AG09319 (cell line): ENCODE measurements at regions not wholly inside any gene's neighbourhood (a gene's known extent, or its start where the extent isn't known, plus 50 kb on each side); places are given as distances from the start of the nearest gene placed in this dataset.
"Not testable (repeated sequence)": the region's sequence is repeated elsewhere in the genome, so short reads cannot be mapped to it uniquely, and the experiment has no call there.

ENCODE experiments used
- DNase-seq: peaks from one replicate; pipeline ENCODE4 v3.0.0-alpha.2; 2010; ENCODE audit warnings: low read depth; ENCODE audit errors: extremely low read depth
- CTCF ChIP-seq: IDR thresholded peaks from 2 replicates; pipeline ENCODE4 v1.5.1; 2011; ENCODE audit warnings: low read depth, mild to moderate bottlenecking, inconsistent platforms, low read length, moderate library complexity

GRCh38 chr14:84929086-84929485 is 600.9 kb upstream of the FLRT2 start:
- no peak for TF ChIP-seq CTCF
- DNase-seq, result no peak

- DNase-seq, result no peak
- no peak for TF ChIP-seq CTCF
Measured at GRCh38 chr14:84929834-84930233, 600.1 kb upstream of the FLRT2 start.

- TF ChIP-seq CTCF, result no peak
- DNase-seq, result no peak
Measured at GRCh38 chr14:84937016-84937415, 592.9 kb upstream of the FLRT2 start.

GRCh38 chr14:84937449-84937848 is 592.5 kb upstream of the FLRT2 start:
- DNase-seq, result no peak
- TF ChIP-seq CTCF, result no peak

GRCh38 chr14:84944901-84945300 is 585.0 kb upstream of the FLRT2 start:
- not testable (repeated sequence) for DNase-seq

GRCh38 chr14:84959851-84960520 is 570.0 kb upstream of the FLRT2 start:
- no peak for TF ChIP-seq CTCF
- DNase-seq, result no peak

- DNase-seq, result no peak
- TF ChIP-seq CTCF, result no peak
Measured at GRCh38 chr14:84961637-84962036, 568.3 kb upstream of the FLRT2 start.

GRCh38 chr14:84963518-84963917 is 566.4 kb upstream of the FLRT2 start:
- TF ChIP-seq CTCF, result no peak
- no peak for DNase-seq
